Kasumi-1 (cell line): ENCODE measurements at regions not wholly inside any gene's neighbourhood (a gene's known extent, or its start where the extent isn't known, plus 50 kb on each side); places are given as distances from the start of the nearest gene placed in this dataset.

Source experiments
- DNase-seq, 2 experiments: peaks; one replicate each; lab custom pipeline; 2025; lab: John Stamatoyannopoulos, UW

DNA sequence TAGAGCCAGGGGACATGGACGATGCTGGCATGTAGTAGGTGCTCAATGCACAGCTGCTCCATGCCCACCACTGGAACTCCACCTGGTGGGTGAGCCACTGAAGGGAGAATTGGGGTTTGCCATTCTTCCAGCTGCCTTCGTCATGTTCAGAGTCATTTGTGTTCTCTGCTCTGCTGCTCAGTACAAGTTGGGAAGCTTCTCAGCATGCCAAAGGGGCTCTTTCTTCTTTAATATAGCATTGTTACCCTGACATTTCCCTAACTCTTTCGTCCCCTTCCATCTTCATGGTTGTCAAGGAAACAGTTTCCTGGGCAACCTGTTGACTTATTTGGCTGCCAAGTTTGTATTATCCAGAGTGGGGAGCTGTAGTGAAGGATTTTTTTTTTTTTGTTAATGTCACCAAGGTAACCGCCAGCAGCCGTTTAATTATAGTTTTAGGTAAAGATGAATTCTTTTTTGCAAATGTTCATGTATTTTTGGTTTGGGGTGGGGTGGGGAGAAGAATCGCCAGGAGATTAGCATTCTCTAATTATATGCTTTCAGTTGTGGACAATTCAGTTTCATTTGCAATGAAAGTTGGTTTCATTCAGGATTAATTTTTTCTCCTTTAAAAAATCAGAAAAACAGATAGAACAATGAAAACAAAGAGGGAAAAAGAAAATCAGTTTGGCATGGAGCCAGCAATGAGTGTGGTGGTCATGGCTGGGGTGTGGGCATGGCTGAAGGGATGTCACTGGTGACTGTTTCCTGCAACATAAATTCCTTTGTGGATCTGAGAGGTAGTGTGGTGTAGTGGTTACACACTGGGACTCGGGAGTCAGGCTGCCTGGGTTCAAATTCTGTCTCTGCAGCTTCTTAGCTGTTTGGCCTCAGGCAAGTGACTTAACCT lies 73.0 kb upstream of the KCNG1 start:
- DNase-seq = no peak

DNA sequence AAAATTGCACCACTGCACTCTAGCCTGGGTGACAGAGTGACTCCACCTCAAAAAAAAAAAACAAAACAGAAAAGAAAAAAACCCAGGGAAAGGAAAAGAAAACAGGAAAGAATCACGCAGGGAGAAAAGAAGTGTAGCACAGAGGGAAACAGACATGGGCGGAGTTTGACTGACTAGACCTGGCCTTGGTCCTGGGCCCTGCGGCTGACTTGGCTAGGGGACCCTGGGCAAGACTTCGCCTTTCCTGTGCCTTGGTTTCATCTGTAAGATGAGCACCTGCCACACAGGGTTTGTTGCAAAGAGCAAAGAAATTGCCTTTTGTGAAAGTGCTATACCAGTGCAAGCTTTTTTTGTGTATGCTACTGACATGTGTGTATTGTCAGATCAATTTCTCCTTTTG lies 71.3 kb upstream of the KCNG1 start:
- no peak for DNase-seq

DNA sequence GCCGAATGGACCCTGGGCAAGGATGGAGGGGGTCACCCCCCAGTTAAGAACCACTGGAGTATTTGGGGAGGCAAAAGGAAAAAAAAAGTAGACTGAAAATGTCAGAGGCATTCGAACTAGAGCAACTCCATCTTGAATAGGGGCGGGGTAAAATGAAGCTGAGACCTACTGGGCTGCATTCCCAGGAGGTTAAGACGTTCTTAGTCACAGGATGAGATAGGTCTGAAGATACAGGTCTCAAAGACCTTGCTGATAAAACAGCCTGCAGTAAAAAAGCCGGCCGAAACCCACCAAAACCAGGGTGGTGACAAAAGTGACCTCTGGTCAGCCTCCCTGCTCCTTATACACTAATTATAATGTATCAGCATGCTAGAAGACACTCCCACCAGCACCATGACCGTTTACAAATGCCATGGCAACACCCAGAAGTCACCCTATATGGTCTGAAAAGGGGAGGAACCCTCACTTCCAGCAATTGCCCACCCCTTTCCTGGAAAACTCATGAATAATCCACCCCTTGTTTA lies 70.4 kb upstream of the KCNG1 start:
- DNase-seq = no peak

DNA sequence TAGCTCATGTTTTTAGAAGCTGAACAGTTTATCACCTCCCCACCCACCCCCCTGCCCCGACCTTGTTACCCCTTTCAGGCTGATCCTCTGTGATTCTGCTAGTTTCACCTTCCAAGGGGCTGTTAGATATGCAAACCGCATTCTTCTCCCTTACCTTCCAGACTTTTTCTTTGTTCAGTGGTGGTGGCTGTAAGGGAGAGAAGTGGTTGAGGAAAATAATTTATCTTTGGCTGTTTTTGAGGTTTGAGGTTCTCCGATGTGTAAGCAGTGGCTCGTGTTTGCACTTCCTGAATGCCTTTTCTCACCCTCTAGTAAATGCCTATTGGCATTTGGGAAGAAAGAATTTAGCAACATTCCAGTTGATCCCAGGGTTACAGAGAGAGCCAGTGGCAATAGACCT lies 69.4 kb upstream of the KCNG1 start:
- no peak for DNase-seq

DNA sequence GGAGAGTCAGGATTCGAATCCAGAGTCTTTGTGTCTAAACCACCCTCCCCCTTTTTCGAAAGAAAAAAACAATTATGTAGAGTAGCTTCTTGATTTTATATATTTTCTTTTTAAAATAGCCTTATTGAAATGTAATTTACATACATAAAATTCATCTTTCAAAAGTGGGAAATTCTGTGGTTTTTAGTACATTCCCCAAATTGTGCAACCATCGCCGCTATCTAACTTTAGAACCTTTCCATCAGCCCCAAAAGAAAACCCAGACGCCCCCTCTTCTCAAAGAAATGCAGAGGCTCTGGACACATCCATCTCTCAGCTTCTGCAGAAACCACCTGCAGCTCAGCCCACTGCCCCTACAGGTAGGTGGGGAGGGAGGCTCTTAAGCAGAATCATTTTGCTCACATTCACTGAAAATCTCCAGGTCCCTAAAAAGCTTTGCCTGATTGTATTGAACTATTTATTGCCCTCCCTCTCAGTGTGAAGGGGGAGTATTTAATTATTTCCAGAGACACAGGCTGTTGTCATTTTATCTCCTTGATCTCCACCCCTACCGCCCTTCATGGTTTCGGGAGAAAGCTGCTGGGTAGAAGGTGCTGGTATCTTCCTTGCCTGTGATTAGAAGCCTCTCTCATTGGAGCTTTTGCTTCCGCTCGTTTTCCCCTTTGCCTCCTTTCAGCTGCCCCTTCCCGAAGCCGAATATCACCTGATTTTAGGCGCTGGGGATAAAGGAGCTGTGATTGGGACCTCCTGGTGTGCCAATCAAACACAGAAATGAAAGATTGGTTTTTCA lies 68.7 kb upstream of the KCNG1 start:
- DNase-seq = no peak

DNA sequence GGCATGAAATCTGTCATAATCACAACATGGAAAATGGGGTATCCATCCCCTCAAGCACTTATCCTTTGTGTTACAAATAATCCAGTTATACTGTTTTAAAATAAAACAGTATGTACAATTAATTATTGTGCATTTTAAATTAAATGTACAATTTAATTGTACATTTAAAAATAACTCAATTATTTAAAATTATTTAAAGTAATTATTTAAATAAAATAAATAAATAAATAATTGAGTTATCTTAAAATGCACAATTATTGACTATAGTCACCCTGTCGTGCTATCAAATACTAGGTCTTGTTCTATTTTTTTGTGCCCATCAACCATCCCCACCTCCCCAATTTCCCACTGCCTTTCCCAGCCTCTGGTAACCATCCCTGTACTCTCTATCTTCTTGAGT lies 66.9 kb upstream of the KCNG1 start:
- DNase-seq = no peak

DNA sequence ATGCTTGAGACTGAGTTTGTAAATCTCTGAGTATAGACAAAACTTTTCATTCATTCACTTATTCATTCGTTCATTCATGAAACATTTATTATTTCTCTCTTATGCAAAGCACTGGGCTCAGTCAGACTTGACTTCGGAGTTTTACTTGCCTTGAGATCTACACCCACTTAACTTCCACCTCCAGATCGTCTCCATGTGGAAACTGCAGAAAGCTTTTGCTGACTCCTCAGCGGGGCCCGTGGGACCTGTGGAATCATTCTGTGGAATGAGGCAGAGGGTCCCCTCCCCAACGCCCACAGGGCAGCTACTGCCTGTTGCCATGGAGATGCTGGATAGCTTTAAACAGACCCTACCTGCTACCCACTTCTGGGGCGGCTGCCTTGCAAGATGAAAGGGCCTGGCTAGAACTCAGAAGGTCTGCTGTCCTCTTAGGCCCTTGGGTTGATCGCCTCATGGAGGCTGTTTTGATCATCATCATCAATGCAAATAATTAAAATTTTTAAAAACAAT lies 66.4 kb upstream of the KCNG1 start:
- no peak for DNase-seq

DNA sequence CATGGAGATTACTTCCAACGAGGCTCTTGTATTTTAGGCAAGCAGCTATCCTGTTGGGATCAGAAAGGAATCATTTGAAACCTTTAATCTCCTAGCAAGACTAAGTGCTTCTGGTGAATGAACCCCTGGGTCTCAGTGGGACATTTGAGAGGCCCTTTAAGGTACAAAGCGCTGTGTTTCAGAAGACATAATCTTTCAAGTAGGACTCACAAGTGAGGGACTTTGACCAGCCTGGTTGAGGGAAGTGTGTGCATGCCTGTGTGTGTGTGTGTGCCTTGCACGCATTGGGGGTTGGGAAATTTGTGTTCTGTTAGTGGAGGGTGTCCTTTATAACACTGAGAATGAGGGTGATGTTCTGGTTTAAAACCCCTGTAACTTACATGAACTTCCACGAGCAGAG lies 64.4 kb upstream of the KCNG1 start:
- no peak for DNase-seq

DNA sequence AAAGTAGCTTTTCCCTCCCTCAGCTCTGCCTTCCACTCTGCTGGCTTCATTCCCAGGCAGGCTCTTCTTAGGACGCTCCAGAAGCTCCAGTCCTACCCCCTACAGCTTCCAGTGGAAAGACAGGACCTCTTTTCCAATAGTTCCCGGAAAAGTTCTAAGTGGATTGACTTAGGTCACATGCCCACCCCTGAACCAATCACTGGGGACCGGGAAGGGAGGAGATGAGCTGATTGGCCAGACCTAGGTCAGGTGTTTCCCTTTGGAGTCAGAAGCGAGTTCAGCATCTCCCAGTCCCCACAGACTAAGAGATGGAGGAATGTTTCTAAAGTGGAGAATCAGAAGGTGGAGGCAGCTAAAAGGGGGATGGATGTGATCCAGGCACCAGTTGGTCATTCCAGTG lies 62.9 kb upstream of the KCNG1 start:
- no peak for DNase-seq

DNA sequence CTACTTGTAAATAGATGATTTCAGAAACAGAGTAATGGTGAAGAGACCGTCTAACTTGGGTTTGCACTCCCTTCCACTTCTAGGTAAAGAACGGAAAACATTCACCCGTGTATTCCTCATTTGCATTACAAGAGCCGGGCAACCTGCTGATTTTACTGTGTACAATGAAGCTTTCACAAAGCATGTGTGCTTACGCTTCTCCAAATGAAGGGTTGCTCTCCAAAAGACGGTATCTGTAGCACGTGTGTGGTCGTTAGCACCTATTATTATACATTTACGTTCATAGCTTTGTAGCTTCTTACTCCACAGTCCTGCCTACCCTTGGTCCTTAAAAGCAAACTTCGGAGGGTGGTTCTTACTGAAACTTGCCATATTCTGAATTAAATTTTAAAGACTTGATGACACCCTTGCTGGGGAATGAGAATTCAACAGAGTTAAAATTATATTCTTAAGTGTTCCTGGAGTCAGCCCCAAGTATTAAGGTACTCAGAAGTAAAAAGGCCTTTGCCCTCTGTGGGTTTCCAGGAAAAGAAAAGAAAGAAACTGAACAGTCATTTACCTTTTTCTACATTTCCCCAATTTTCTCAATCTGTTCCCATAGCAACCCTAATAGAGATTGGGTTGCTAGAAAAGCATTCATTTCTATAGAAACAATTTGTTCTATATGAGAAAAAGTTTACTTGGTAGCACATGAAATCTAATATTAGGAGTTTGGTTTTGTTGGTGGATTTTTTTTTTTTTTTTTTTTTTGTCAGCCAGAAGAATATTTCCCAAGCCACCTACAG lies 61.9 kb upstream of the KCNG1 start:
- DNase-seq = no peak

DNA sequence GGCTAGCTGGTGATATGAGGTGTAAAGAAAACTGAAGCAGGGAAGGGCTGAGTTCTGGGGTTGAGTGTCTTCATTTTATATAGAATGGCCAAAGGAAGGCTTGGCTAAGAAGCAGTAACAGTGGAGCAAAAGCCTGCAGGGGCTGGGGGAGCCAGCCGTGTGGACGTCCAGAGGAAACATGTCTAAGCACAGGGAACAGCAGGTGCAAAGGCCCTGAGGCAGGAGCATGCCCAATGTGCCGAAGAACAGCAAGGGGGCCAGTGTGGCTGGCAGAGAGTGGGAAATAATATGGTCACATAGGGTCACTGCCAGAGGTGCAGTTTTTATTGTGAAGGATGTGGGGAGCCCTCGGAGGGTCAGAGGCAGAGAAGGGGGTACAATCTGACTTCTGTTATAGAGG lies 60.5 kb upstream of the KCNG1 start:
- no peak for DNase-seq

DNA sequence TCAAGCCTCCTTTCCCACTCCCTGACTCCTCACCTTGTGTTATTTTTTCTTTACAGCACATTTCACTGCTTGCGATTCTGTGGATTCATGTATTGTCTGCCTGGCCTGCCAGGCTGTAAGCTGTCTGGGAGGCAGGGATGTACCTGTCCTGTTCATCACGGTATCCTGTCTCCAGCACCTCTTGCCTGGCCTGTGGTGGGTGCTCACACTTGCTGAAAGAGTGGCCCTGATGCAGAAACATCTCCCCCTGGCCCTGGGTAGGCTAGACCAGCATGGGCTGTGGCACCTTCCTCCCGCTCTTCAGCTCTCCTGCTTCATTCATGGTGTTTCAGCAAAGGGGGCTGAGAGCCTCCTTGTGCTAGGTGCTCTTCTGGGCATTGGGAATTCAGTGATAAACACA lies 60.1 kb upstream of the KCNG1 start:
- DNase-seq = no peak

DNA sequence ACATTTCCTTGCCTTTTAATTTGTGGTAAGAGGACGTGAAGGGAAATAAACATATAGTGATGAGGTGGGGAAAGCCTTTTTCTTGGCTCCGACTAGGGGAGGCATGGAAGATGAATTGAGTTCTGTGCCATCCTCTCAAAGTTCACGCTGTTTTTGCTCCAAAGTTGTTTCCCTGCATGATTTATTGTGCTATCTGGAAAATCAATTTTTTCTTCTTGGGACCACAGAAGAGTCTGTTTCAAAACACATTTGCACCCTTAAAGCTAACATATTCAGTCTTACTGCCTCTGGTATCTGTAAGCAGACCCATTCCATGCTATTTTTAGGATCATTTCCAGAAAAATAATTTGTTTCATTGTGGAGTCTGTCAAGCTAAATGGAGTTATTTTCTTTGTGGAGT lies 57.6 kb upstream of the KCNG1 start:
- DNase-seq = no peak

DNA sequence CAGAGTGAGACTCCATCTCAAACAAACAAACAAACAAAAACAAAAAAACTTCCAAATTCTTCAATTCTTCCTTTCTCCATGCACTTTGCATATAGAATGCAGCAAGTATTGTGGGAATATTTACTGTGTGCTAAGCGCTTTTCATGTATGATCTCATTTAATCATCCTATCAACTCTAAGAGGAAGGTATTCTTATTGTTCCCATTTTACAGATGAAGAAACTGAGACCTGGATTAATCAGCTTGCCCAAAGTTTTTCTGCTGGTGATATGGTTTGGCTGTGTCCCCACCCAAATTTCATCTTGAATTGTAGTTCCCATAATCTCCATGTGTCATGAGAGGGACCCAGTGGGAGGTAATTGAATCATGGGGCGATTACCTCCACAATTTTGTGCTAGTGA lies 56.6 kb upstream of the KCNG1 start:
- DNase-seq = no peak

DNA sequence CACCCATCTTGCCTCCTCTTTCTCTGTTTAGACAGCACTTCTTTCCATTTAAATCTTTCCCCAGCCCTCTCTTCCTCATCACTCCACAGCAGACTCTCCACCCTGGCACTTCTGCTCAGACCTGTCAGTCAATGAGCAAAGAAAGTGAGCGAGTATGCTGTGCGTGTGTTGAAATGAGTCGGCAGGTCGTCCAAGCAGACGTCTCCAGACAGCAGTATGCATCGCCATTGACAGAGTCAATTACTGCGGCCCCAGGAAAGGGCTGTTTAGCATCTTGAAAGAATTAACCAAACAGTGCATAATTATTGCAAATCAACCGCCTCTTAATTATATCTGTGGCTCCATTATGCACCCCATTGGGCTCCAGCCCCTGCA lies 54.8 kb upstream of the KCNG1 start:
- no peak for DNase-seq

DNA sequence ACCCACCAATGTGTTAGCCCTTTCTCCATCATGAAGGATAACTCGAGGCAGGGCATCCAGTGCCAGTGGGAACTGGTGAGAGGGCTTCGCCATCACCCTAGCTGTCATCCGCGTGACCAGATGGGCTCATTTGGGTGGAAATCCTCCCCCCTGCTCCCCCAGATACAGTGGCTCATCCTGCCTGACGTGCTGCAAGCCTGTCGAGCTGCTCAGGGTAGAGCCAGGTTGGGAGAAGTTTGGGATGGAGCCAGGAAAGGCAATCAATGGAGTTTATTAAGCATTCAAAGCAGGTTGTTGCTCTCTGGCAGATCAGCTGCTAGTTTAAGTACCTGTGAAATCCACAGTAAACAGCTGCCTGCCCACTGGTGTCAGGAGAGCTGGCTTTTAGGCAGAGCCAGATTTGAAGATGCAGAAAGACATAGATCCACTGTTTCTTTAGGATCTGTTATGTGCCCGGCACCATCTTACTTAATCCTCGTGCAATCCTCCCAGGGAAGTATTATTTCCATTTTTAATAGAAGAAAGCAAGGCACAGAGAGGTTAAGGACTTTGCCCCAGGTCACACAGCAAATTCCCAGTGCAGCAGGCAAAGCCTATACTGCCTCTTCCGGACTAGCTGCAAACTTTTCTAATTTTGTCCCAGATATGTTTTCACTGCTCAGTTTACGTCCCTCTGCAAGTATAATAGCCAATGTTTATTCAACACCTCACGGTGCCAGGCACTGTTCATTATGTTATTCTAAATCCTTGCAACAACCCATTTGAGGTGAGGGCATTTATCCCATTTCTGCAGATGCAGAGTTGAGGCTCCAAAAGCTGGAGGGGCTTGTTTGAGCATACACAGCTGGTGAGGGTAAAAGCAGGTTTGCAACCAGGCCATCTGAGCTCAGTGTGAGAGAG lies 54.1 kb upstream of the KCNG1 start:
- no peak for DNase-seq

DNA sequence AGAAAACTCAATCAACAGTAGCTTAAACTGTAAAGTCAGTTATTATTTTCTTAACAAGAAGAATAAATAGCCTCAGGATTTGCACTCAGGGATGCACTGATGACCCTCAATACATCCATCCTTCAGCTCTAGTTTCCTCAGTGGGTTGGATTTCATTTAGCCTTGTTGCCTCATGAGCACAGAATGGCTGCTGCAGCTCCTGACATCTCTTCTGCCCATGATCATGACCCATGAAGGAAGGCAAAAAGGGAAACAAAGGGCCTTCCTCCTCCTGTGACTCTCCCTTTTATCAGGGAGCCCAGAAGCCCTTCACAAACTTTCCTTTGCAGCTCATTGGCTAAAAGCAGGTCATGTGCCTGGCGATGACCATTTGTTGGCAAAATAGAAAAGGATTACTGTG lies 51.2 kb upstream of the KCNG1 start:
- no peak for DNase-seq
